ENCODE measurements at regions not wholly inside any gene's neighbourhood (a gene's known extent, or its start where the extent isn't known, plus 50 kb on each side); places are given as distances from the start of the nearest gene placed in this dataset.
A peak's percentile ranks its signal among the peaks of the same experiment; 100 is the strongest.

DNA sequence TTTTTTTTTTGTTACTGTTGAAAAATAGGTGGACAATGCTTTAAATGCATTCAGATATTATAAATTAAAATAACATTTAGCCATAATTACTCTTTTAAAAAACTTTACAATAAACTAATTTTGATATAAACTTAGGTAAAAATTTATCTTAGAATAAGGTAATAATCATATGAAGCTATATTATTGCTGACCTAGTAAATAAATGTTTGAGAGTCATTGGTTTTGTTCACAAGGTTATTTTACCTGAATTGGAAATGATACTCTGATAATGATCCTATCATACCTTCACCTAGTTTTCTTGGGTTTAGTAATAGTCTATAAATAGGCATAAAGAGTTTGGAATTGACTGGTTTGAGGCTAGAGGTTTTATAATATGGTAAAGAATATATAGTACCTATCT, 1076.4 kb upstream of the CDH6 start:
- DNase-seq, result no peak

DNA sequence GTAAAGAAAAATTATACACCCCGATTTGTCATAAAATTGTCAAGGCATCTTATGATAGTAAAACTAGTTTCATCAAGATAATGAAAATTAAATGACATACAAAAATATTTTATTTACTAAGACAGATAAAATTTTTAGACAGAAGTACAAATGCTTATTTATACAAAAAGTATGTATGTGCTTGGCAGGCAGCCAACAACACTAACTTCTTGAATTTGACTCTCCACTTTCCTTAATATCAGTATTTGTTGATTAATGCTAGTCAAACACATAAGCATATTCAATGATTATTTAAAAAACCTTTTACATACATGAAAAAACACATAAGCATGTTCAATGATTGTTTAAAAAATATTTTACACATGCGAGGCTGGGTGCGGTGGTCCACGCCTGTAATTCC, 1079.9 kb upstream of the CDH6 start:
- DNase-seq, result no peak

GRCh38 chr5:30112867-30113266, 1080.6 kb upstream of the CDH6 start:
- no peak for DNase-seq

DNA sequence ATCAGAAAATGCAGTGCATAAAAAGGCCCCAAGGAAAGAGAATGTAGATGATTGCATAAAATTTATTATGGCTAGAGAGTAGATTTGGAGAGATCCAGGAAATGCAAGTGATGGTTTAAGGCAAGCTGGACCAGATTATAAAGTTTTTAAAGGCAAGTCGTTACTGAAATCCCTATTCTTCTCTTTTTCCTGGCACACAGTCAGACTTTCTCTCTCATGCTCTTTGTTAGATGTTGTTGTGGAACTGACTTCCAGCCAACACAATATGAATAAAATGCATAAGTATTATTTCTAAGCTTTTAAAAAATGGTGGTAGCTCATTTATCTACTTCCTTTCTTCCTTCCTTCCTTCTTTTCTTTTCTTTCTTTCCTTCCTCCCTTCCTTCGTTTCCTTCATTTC, 1085.4 kb upstream of the CDH6 start:
- DNase-seq, result no peak

DNA sequence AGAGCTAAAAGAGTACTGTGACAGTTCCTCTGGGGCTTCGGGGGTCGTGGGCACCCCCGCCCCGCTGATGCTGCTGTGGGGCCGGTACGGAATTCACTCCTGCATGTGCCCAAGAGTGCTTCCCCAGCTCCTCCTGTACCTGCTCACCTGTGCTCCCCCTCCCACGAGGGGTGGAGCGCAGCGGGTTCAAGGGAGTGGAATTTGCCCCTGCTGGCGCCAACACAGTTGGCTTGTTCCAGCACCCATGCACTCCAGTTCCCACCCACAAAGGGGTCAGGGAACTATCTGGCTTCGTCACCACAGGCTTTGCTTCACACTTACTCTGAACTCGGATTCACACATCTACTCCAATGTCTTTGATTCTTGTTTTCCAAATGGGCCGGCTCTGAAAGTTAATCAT, 1086.9 kb upstream of the CDH6 start:
- no peak for DNase-seq

DNA sequence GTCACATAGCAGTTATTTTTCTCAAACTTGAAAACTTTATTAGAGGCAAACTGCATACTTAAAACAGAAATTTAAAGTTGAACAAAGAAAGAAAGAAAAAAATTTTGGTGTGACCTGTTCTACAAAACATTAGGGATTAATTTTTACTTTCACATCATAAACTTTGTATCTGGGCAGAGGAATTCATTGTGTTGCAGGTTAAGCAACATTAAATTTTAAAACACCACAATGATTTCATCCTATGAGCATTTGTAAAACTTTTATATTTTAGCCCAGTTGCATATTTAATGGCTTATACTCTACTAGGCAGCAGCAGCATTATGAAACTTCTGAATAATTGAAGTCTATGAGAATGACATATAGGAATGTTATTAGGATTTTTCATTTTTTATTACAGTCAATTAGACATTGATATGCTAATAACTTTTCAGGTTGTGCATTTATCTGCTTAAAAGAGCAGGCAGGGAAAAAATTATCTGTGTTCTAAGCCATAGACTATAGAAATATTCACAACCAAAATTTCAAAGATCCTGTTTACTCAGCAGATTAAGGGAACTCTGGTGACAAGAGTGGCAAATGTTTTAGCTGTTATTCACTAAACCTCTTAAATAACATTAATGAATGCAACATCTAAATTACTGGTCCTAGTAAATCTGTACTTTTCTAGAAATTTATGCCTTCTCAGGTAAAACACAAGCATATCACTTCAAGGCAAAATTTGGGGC, 1088.5 kb upstream of the CDH6 start:
- no peak for DNase-seq

GRCh38 chr5:30103452-30104202, 1089.9 kb upstream of the CDH6 start:
- no peak for DNase-seq

DNA sequence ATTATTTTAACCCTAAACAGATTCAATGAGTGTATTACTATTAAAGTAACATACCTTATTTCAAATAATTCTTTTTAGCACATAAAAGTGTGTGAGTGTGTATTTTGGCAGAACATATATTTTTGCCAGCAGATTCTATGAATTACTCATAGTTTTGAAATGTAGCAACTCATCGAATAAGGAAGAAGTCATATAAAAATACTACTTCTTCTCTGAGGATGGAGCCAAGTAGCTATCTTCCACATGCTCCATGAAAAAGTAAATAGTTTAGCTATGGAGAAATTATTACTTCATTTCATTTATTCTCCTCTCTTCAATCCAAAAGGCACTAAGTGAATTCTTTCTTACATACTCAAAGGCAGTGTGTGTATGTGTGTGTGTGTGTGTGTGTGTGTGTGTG, 1090.4 kb upstream of the CDH6 start:
- no peak for DNase-seq

GRCh38 chr5:30102185-30102584, 1091.3 kb upstream of the CDH6 start:
- DNase-seq, result no peak

DNA sequence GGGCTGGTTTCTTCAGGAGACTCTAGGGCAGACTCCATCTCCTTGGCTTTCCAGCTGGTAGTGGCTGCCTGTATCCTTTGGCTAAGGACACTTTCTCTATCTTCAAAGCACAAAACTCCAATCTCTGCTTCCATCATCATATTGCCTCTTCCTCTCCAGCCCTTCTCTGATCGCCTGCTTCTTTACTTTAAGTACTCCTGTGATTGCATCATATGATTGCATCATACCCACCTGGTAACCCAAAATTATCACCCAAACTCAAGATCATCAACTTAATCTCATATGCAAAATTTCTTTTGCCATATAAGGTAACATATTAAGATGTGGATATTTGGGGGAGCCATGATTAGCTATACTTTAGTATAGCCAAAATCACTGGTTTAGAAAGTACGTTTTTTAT, 1092.6 kb upstream of the CDH6 start:
- peak; percentile 87 to 94 for DNase-seq

GRCh38 chr5:30100148-30100713, 1093.3 kb upstream of the CDH6 start:
- DNase-seq, result peak; percentile 33 to 59

GRCh38 chr5:30099634-30100033, 1093.9 kb upstream of the CDH6 start:
- peak; percentile 93 to 95 for DNase-seq

GRCh38 chr5:30098940-30099339, 1094.5 kb upstream of the CDH6 start:
- no peak for DNase-seq

GRCh38 chr5:30092548-30092947, 1100.9 kb upstream of the CDH6 start:
- DNase-seq, result no peak

GRCh38 chr5:30069441-30070263, 1123.8 kb upstream of the CDH6 start:
- no peak for DNase-seq

DNA sequence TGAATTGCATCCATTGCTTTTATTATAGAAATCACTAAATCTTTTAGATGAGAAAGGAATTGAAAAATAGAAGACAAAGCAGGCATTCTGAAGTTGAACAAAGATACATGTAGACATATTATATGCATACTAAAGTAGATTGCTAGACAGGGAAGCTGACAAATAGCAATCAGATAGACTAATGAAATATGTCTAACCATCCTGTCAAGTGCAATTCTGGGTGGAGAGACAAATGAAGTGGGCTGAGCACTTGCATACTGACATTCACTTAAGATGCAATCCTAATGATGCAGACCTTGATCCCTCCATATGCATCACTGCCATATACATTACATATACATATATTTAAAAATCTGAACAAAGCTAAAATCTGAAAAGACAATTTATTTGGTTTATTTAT, 1130.0 kb upstream of the CDH6 start:
- DNase-seq, result no peak

DNA sequence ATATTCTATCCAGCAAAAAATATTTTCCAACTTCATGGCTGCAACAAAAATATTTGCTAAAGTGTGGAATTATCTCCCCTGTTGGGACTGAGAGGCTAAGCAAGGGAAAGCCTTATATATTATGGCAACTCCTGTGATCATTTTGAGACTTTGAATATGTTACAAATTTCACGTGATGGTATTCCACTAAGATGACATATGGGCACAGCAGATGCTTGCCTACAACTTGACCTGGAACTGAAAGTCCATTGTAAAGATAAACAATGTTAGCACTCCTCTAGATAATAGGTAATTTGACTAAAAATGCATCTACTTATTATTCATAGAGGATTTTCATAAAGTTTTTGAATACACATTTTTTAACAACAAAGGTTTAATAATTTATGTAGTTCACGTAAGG, 1141.5 kb upstream of the CDH6 start:
- DNase-seq, result no peak

GRCh38 chr5:30050056-30050815, 1143.2 kb upstream of the CDH6 start:
- no peak for DNase-seq

GRCh38 chr5:30042677-30043076, 1150.8 kb upstream of the CDH6 start:
- DNase-seq, result peak; percentile 86 to 95

DNA sequence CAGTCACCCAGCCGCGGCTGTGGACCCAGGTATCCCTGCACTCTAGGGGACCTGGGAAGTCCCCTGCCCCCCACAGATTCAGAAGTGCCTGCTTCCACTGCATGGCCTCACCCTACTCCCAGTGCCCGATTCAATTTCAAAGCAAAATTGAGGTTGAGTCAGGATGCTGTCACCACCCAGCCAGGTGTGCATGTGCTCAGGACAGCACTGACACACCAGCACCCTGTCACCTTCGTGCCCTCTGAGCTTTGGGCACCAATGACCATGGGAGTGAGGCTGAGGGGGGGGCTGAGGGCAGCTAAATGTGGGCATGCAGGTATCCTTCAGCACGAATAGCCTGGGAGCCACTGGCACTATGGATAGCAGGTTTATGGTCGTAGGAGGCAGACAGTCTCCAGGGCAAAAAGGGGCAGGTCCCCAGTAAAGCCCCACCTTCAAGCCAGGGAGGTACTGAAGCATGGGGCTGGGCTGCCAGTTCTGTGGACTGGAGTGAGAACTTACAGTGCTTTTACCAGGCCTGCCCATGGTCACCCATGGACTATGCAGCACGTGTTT, 1151.6 kb upstream of the CDH6 start:
- DNase-seq, result peak; percentile 52 to 70

GRCh38 chr5:30041291-30041690, 1152.2 kb upstream of the CDH6 start:
- no peak for DNase-seq

- peak; percentile 93 to 94 for DNase-seq
These were observed 1152.9 kb upstream of the CDH6 start for GRCh38 chr5:30040488-30041118.
